Uterus (tissue), 3 donors: ENCODE measurements at regions not wholly inside any gene's neighbourhood (a gene's known extent, or its start where the extent isn't known, plus 50 kb on each side); places are given as distances from the start of the nearest gene placed in this dataset.
"Not testable (repeated sequence)": the region's sequence is repeated elsewhere in the genome, so short reads cannot be mapped to it uniquely, and the experiment has no call there.

Experiments used
- DNase-seq, 2 donors: peaks; one replicate each; pipeline ENCODE4 v3.0.0-alpha.2; 2019 to 2020
- H3K27ac ChIP-seq, 2 donors: fragments of 200-600 bp; sonication (generic); 1 replicate in 1 of 2; 2 replicates in 1 of 2; pipeline ENCODE4 v1.5.1; 2016 to 2018
- H3K27me3 ChIP-seq, 2 donors: fragments of 200-600 bp; sonication (generic); one replicate each; pipeline ENCODE4 v1.5.1; 2018 to 2019; ENCODE audit warnings: control low read depth in 1 of 2
- H3K36me3 ChIP-seq, 2 donors: fragments of 200-600 bp; sonication (generic); one replicate each; pipeline ENCODE4 v1.5.1; 2019; ENCODE audit warnings: control low read depth in 1 of 2
- H3K4me1 ChIP-seq, 2 donors: fragments of 200-600 bp; sonication (generic); one replicate each; pipeline ENCODE4 v1.5.1; 2018 to 2019; ENCODE audit warnings: control low read depth in 1 of 2
- H3K4me3 ChIP-seq, 2 donors: fragments of 200-600 bp; sonication (generic); 1 replicate in 1 of 2; 2 replicates in 1 of 2; pipeline ENCODE4 v1.5.1; 2018 to 2019; ENCODE audit warnings: mild to moderate bottlenecking in 1 of 2
- H3K9me3 ChIP-seq, 2 donors: fragments of 200-600 bp; sonication (generic); one replicate each; pipeline ENCODE4 v1.5.1; 2019; ENCODE audit warnings: control low read depth in 1 of 2
- POLR2A ChIP-seq, 2 donors: fragments of 450-650 bp; IDR thresholded peaks; one replicate each; pipeline ENCODE4 v1.6.1; 2016; ENCODE audit warnings: antibody characterized with exemption in 2 of 2, mild to moderate bottlenecking in 1 of 2, moderate library complexity in 1 of 2
- intact Hi-C: fragments of 100-400 bp; cut with DNase I; formaldehyde crosslinking; loops from one replicate; pipeline ENCODE4 v1.15.1; 2023; ENCODE audit warnings: low total_unique reads
- TF ChIP-seq, protein P1 (sequence below), 4 experiments: fragments of 200-600 bp in 2 of 4; fragments of 450-650 bp in 2 of 4; sonication (generic) in 2 of 4; IDR thresholded peaks; one replicate each; pipeline ENCODE4 v1.5.1; 2016 to 2019; ENCODE audit warnings: antibody characterized with exemption in 4 of 4, mild to moderate bottlenecking in 2 of 4, moderate library complexity in 1 of 4
- donor health status: DM: yes; HTN: yes; CAD: no.

GRCh38 chrX:95441836-95442235 lies 1242.8 kb upstream of the DIAPH2 start:
- intact Hi-C loops, result no loop called here
- no peak for DNase-seq
- Histone ChIP-seq H3K36me3 (no peaks in the 10 kb centered on the region), H3K4me1 (no peaks in the 10 kb centered on the region), H3K9me3 (no peaks in the 10 kb centered on the region), H3K4me3 (no peak overlapping the region), H3K27me3 (no peaks in the 10 kb centered on the region), H3K27ac (no peak overlapping the region)
- TF ChIP-seq, protein P1, sequence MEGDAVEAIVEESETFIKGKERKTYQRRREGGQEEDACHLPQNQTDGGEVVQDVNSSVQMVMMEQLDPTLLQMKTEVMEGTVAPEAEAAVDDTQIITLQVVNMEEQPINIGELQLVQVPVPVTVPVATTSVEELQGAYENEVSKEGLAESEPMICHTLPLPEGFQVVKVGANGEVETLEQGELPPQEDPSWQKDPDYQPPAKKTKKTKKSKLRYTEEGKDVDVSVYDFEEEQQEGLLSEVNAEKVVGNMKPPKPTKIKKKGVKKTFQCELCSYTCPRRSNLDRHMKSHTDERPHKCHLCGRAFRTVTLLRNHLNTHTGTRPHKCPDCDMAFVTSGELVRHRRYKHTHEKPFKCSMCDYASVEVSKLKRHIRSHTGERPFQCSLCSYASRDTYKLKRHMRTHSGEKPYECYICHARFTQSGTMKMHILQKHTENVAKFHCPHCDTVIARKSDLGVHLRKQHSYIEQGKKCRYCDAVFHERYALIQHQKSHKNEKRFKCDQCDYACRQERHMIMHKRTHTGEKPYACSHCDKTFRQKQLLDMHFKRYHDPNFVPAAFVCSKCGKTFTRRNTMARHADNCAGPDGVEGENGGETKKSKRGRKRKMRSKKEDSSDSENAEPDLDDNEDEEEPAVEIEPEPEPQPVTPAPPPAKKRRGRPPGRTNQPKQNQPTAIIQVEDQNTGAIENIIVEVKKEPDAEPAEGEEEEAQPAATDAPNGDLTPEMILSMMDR (IDR thresholded peaks at IDR 0.05), result no peak
- TF ChIP-seq POLR2A (IDR thresholded peaks at IDR 0.05), result no peak

- Histone ChIP-seq H3K4me3 (no peak overlapping the region), H3K27ac (no peak overlapping the region), H3K4me1 (no peaks in the 10 kb centered on the region), H3K9me3 (no peaks in the 10 kb centered on the region), H3K27me3 (no peaks in the 10 kb centered on the region), H3K36me3 (no peaks in the 10 kb centered on the region)
- DNase-seq, result no peak
- intact Hi-C loops, result no loop called here
- TF ChIP-seq, protein P1 (IDR thresholded peaks at IDR 0.05), result no peak
- no peak for TF ChIP-seq POLR2A (IDR thresholded peaks at IDR 0.05)
Observed at GRCh38 chrX:95484781-95485180, 1199.9 kb upstream of the DIAPH2 start.

- Histone ChIP-seq H3K27ac (no peak overlapping the region), H3K4me1 (no peaks in the 10 kb centered on the region), H3K27me3 (no peaks in the 10 kb centered on the region), H3K4me3 (no peak overlapping the region), H3K9me3 (peaks cover 0 to 6% of the 10 kb centered on the region in 2 donors), H3K36me3 (no peaks in the 10 kb centered on the region)
- TF ChIP-seq, protein P1 (IDR thresholded peaks at IDR 0.05), result no peak
- no peak for TF ChIP-seq POLR2A (IDR thresholded peaks at IDR 0.05)
- no peak for DNase-seq
- intact Hi-C loops, result no loop called here
Observed at GRCh38 chrX:95505721-95506120, 1178.9 kb upstream of the DIAPH2 start.

- Histone ChIP-seq H3K4me1 (no peaks in the 10 kb centered on the region), H3K27me3 (no peaks in the 10 kb centered on the region), H3K36me3 (no peaks in the 10 kb centered on the region), H3K4me3 (no peak overlapping the region), H3K9me3 (no peaks in the 10 kb centered on the region), H3K27ac (no peak overlapping the region)
- no peak for DNase-seq
- TF ChIP-seq, protein P1 (IDR thresholded peaks at IDR 0.05), result no peak
- no peak for TF ChIP-seq POLR2A (IDR thresholded peaks at IDR 0.05)
- intact Hi-C loops, result no loop called here
Observed at GRCh38 chrX:95509474-95509873, 1175.2 kb upstream of the DIAPH2 start.

DNA sequence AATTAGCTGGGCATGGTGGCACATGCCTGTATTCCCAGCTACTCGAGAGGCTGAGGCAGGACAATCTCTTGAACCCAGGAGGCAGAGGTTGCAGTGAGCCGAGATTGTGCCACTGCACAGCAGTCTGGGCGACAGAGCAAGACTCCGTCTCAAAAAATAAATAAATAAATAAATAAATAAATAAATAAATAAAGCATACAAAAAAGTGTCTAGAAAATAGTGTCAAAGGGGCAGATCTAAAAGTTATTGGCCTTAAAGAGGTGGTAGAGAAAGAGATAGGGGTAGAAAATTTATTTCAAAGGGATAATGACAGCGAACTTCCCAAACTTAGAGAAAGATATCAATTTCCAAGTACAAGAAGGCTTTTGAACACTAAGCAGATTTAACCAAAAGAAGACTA lies 1160.6 kb upstream of the DIAPH2 start:
- H3K4me3 ChIP-seq, H3K4me1 ChIP-seq, intact Hi-C loops, H3K27me3 ChIP-seq, H3K36me3 ChIP-seq, H3K27ac ChIP-seq, DNase-seq, H3K9me3 ChIP-seq: not testable (repeated sequence)

- TF ChIP-seq, protein P1 (IDR thresholded peaks at IDR 0.05), result no peak
- no peak for TF ChIP-seq POLR2A (IDR thresholded peaks at IDR 0.05)
- Histone ChIP-seq H3K9me3 (no peaks in the 10 kb centered on the region), H3K36me3 (no peaks in the 10 kb centered on the region)
Observed at GRCh38 chrX:95536111-95536510, 1148.5 kb upstream of the DIAPH2 start.

More at GRCh38 chrX:95536111-95536510, 1148.5 kb upstream of the DIAPH2 start:
- Histone ChIP-seq H3K27ac (no peak overlapping the region), H3K4me1 (no peaks in the 10 kb centered on the region), H3K27me3 (no peaks in the 10 kb centered on the region), H3K4me3 (no peak overlapping the region)
- intact Hi-C loops, result no loop called here
- no peak for DNase-seq
